VCaP (cell line): ENCODE measurements at regions not wholly inside any gene's neighbourhood (a gene's known extent, or its start where the extent isn't known, plus 50 kb on each side); places are given as distances from the start of the nearest gene placed in this dataset.

Source experiments
- H3K27ac ChIP-seq: fragments of 450-650 bp; 2 replicates; pipeline ENCODE4 v1.5.1; 2017
- TF ChIP-seq, protein P1 (sequence below): fragments of 450-650 bp; conservative IDR thresholded peaks from 2 replicates; pipeline ENCODE4 v1.5.1; 2017; ENCODE audit warnings: mild to moderate bottlenecking, moderate library complexity

DNA sequence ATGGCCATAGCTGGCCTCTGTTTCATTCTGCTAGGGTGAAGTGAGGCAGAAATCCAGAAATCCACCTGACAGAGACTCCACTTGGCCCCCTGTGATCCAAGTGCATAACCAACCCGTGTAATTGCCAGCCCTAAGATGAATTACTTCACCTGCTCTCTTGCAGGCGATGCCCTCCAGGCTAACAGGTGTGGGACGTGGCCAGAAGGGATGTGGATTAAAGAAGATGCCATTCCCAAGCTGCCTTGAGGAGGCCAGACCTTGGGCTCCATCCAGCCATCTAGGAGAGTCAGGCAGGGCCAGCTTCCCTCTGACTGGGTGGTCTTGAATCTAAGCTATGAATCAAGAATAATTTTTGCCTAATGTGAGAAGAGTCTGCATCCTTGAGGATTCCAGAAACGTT, 154.5 kb upstream of the BNIP2 start:
- H3K27ac ChIP-seq: no peak overlapping the region
- TF ChIP-seq, protein P1, sequence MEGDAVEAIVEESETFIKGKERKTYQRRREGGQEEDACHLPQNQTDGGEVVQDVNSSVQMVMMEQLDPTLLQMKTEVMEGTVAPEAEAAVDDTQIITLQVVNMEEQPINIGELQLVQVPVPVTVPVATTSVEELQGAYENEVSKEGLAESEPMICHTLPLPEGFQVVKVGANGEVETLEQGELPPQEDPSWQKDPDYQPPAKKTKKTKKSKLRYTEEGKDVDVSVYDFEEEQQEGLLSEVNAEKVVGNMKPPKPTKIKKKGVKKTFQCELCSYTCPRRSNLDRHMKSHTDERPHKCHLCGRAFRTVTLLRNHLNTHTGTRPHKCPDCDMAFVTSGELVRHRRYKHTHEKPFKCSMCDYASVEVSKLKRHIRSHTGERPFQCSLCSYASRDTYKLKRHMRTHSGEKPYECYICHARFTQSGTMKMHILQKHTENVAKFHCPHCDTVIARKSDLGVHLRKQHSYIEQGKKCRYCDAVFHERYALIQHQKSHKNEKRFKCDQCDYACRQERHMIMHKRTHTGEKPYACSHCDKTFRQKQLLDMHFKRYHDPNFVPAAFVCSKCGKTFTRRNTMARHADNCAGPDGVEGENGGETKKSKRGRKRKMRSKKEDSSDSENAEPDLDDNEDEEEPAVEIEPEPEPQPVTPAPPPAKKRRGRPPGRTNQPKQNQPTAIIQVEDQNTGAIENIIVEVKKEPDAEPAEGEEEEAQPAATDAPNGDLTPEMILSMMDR: no peak

DNA sequence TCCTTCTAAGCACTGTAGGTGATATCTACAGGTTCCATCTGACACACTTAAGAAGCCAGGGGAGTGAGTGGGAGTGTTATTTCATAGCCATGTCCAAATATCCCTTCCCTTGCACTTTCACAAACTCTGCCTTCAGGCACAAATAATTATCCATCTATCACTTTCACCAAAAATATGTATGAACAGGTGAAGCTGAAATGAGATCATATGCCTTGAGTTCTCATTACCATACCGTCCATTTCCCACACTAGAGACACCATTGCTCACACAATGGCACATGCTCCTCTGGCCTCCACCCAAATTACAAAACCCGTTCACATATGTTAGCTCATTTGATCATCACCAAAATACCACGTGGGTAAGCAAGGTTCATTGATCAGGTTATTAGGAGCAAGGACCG, 151.9 kb upstream of the BNIP2 start:
- TF ChIP-seq, protein P1: no peak

DNA sequence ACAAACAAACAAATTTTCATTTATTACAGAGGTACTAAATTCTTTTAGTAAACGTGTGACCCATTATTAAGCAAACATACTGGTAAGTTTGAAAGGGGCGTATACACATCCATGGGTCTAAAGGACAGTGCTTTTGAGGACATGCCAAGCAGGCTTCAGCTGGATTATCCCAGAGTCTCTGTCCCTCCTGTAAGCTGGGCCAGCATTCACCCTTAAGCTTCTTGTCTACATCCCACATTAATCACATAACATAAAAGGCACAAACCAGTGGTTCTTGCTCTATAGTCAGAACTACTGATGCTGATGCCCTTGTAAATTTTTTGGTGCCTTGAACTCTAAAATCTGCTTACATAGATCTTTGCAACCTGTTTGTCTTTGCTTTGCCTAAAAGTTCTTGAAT, 150.8 kb upstream of the BNIP2 start:
- TF ChIP-seq, protein P1: no peak
- no peak overlapping the region for H3K27ac ChIP-seq

More for the DNA sequence above, 151.9 kb upstream of the BNIP2 start:
- H3K27ac ChIP-seq: no peak overlapping the region

DNA sequence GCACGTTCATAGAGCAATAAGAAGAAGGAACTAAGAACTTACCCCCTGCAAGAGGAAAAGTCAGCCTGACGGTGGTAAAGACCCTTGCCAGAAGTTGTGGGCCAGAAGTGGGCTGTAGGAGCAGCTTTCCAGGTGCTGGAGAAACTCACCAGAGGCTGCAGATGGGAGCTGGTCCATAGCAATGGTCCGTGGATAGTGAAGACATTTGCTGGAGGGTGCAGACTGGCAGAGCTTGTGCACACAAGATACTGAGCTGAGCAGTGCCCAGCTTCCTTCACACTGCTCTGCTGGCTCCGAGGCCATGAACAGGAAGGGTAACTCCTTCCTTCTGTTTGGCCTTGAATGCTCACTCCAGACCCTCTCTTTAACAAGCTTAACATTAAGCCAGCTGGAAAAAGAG, 149.8 kb upstream of the BNIP2 start:
- no peak overlapping the region for H3K27ac ChIP-seq

DNA sequence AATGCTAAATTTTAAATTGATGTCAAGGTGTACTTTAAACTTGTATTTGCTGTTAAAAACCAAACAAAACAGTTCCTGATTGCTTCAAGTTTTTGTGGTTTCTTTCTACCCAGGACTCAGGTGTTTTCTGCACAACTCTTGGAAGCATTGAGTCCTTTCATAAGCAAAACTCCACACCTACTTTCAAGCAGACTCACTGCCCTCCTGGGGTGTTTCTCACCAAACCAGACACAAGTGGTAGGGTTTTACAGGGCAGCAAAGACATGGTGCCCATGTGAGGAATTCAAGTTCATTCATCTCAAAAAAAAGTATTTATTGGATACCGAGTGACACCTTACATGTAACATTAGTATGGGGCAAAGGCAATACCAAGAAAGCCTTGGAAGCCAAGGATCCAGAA, 146.7 kb upstream of the BNIP2 start:
- TF ChIP-seq, protein P1: no peak
- H3K27ac ChIP-seq: no peak overlapping the region

More for the DNA sequence above, 149.8 kb upstream of the BNIP2 start:
- TF ChIP-seq, protein P1: no peak

DNA sequence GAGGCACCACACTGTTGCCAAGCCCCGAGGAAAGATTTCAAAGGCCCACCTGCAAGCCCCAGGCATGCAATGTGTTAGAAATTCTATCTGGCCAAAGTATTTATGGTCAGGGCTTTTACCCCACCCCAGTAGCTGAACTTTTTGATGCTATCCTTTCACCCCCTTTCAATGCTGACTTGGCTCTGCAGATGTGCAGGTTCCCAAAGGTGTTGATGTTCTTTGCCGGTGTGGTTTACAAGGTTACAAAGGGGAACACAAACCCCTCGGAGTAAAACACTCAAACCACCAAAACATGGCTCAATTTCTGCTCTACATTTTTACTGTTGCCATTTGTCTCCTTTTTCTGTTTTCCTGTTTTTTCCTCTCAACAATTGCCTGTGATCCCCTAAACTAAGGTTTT, 145.4 kb upstream of the BNIP2 start:
- TF ChIP-seq, protein P1: no peak

DNA sequence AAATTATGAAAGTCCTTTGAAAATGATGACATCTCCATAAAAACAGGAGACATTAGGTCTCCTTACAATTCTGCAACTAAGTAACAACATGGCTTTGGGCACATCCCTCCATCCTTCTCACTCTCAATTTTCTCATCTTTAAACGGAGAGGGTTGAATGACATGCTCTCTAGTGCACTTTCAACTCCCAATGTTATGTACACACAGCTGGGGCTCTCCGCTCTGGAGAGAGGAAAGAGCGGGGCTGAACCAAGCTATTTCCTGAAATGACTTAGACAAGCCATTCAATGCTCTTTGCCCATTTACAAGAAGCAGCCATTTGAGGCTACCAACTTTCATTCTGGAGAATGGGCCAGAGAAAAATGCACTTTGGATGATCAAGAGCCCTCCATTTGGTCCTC, 144.2 kb upstream of the BNIP2 start:
- H3K27ac ChIP-seq: no peak overlapping the region

More for the DNA sequence above, 145.4 kb upstream of the BNIP2 start:
- H3K27ac ChIP-seq: no peak overlapping the region

More for the DNA sequence above, 144.2 kb upstream of the BNIP2 start:
- TF ChIP-seq, protein P1: no peak
